Smooth muscle cell (in vitro differentiated cells): ENCODE measurements at regions not wholly inside any gene's neighbourhood (a gene's known extent, or its start where the extent isn't known, plus 50 kb on each side); places are given as distances from the start of the nearest gene placed in this dataset.

Source experiments
- DNase-seq: peaks from one replicate; lab custom pipeline; 2025; ENCODE audit not compliant: unreplicated experiment; lab: John Stamatoyannopoulos, UW
- H2AFZ ChIP-seq: fragments of 200-600 bp; sonication (generic); 2 replicates; pipeline ENCODE4 v1.6.0; 2016; ENCODE audit warnings: antibody characterized with exemption, low read depth, mild to moderate bottlenecking
- H3F3A ChIP-seq: fragments of 200-600 bp; sonication (generic); 2 replicates; pipeline ENCODE4 v1.6.0; 2017; ENCODE audit warnings: antibody characterized with exemption, low read depth
- H3K27ac ChIP-seq: fragments of 200-600 bp; sonication (generic); 2 replicates; pipeline ENCODE4 v1.5.1; 2016; ENCODE audit warnings: low read depth, mild to moderate bottlenecking
- H3K27me3 ChIP-seq: fragments of 200-600 bp; sonication (generic); 2 replicates; pipeline ENCODE4 v1.6.1; 2016; ENCODE audit warnings: low read depth, mild to moderate bottlenecking
- H3K36me3 ChIP-seq: fragments of 200-600 bp; sonication (generic); 2 replicates; pipeline ENCODE4 v1.5.1; 2016; ENCODE audit warnings: low read depth
- H3K4me1 ChIP-seq: fragments of 200-600 bp; sonication (generic); 2 replicates; pipeline ENCODE4 v1.5.1; 2016; ENCODE audit warnings: low read depth
- H3K4me2 ChIP-seq: fragments of 200-600 bp; sonication (generic); 2 replicates; pipeline ENCODE4 v1.6.0; 2016; ENCODE audit warnings: mild to moderate bottlenecking
- H3K4me3 ChIP-seq: fragments of 200-600 bp; sonication (generic); 2 replicates; pipeline ENCODE4 v1.5.1; 2016; ENCODE audit warnings: mild to moderate bottlenecking
- H3K79me2 ChIP-seq: fragments of 200-600 bp; sonication (generic); 2 replicates; pipeline ENCODE4 v1.6.0; 2016; ENCODE audit warnings: low read depth, mild to moderate bottlenecking
- H3K9ac ChIP-seq: fragments of 200-600 bp; sonication (generic); 2 replicates; pipeline ENCODE4 v1.6.0; 2016; ENCODE audit warnings: low read depth
- H3K9me3 ChIP-seq: fragments of 200-600 bp; sonication (generic); replicated peaks from 2 replicates; pipeline ENCODE4 v1.5.1; 2016; ENCODE audit warnings: low read depth
- H4K20me1 ChIP-seq: fragments of 200-600 bp; sonication (generic); 2 replicates; pipeline ENCODE4 v1.6.0; 2016; ENCODE audit warnings: low read depth
- CTCF ChIP-seq: fragments of 200-600 bp; sonication (generic); IDR thresholded peaks from 2 replicates; pipeline ENCODE4 v1.5.1; 2017; ENCODE audit warnings: borderline replicate concordance, mild to moderate bottlenecking, antibody characterized with exemption; ENCODE audit not compliant: insufficient read depth, poor library complexity, severe bottlenecking
- WGBS: methylation state at CpG from one replicate; pipeline ENCODE4 v1.1.7; 2016; ENCODE audit warnings: low lambda C conversion rate; 5-methylcytosine and 5-hydroxymethylcytosine counted together

GRCh38 chr3:28922376-28922775 is 358.5 kb upstream of the RBMS3 start:
- 94% methylated on average over 3 of the region's 3 CpGs for WGBS
- no peaks in the 10 kb centered on the region for H4K20me1 ChIP-seq
- H3K4me1 ChIP-seq: peaks cover 6% of the 10 kb centered on the region
- no peak overlapping the region for H3K9ac ChIP-seq
- H3K79me2 ChIP-seq: no peaks in the 10 kb centered on the region
- no peak overlapping the region for H2AFZ ChIP-seq
- no peak for DNase-seq
- H3F3A ChIP-seq: peaks cover 11% of the 10 kb centered on the region
- H3K9me3 ChIP-seq: no peaks in the 10 kb centered on the region
- no peak overlapping the region for H3K4me3 ChIP-seq
- no peak overlapping the region for H3K4me2 ChIP-seq
- H3K27me3 ChIP-seq: no peaks in the 10 kb centered on the region
- no peaks in the 10 kb centered on the region for H3K36me3 ChIP-seq
- TF ChIP-seq CTCF: no peak
- H3K27ac ChIP-seq: no peak overlapping the region

GRCh38 chr3:28923994-28924393 is 356.9 kb upstream of the RBMS3 start:
- H3K27me3 ChIP-seq: no peaks in the 10 kb centered on the region
- H3K4me1 ChIP-seq: no peaks in the 10 kb centered on the region
- no peaks in the 10 kb centered on the region for H3K36me3 ChIP-seq
- H3K27ac ChIP-seq: no peak overlapping the region
- H3F3A ChIP-seq: no peaks in the 10 kb centered on the region
- no peak overlapping the region for H3K4me2 ChIP-seq
- 91% methylated on average over 2 of the region's 2 CpGs for WGBS
- H2AFZ ChIP-seq: no peak overlapping the region
- no peak for DNase-seq
- no peak overlapping the region for H3K9ac ChIP-seq
- no peak for TF ChIP-seq CTCF
- no peaks in the 10 kb centered on the region for H4K20me1 ChIP-seq
- no peaks in the 10 kb centered on the region for H3K79me2 ChIP-seq
- H3K9me3 ChIP-seq: no peaks in the 10 kb centered on the region
- no peak overlapping the region for H3K4me3 ChIP-seq

GRCh38 chr3:28924744-28925360 is 356.0 kb upstream of the RBMS3 start:
- DNase-seq: no peak
- no peak overlapping the region for H3K9ac ChIP-seq
- no peaks in the 10 kb centered on the region for H3K27me3 ChIP-seq
- H3K4me1 ChIP-seq: no peaks in the 10 kb centered on the region
- H3K79me2 ChIP-seq: no peaks in the 10 kb centered on the region
- no peaks in the 10 kb centered on the region for H3K36me3 ChIP-seq
- H4K20me1 ChIP-seq: no peaks in the 10 kb centered on the region
- no peak overlapping the region for H2AFZ ChIP-seq
- no peak overlapping the region for H3K4me2 ChIP-seq
- no peak overlapping the region for H3K27ac ChIP-seq
- no peaks in the 10 kb centered on the region for H3F3A ChIP-seq
- TF ChIP-seq CTCF: no peak
- H3K4me3 ChIP-seq: no peak overlapping the region
- WGBS: 90% methylated on average over 1 of the region's 1 CpG
- H3K9me3 ChIP-seq: no peaks in the 10 kb centered on the region

GRCh38 chr3:28933337-28933736 is 347.5 kb upstream of the RBMS3 start:
- no peak overlapping the region for H3K9ac ChIP-seq
- no peak for TF ChIP-seq CTCF
- H3K4me2 ChIP-seq: no peak overlapping the region
- no peaks in the 10 kb centered on the region for H3F3A ChIP-seq
- no peaks in the 10 kb centered on the region for H4K20me1 ChIP-seq
- no peak overlapping the region for H3K4me3 ChIP-seq
- 70% methylated on average over 4 of the region's 4 CpGs for WGBS
- H3K9me3 ChIP-seq: no peaks in the 10 kb centered on the region
- no peaks in the 10 kb centered on the region for H3K4me1 ChIP-seq
- no peaks in the 10 kb centered on the region for H3K36me3 ChIP-seq
- H3K27ac ChIP-seq: no peak overlapping the region
- no peaks in the 10 kb centered on the region for H3K27me3 ChIP-seq
- no peak overlapping the region for H2AFZ ChIP-seq
- no peak for DNase-seq
- H3K79me2 ChIP-seq: no peaks in the 10 kb centered on the region
